GM23338 (cell line): ENCODE measurements at regions not wholly inside any gene's neighbourhood (a gene's known extent, or its start where the extent isn't known, plus 50 kb on each side); places are given as distances from the start of the nearest gene placed in this dataset.

ENCODE experiments used
- ATAC-seq: fragments of 200-7000 bp; cut with Tn5 transposase; 3 replicates; pipeline ENCODE4 v1.9.1; 2020
- DNase-seq: peaks from one replicate; pipeline ENCODE4 v3.0.0-alpha.2; 2015; ENCODE audit warnings: low spot score
- H2AFZ ChIP-seq: fragments of 200-600 bp; sonication (generic); 2 replicates; pipeline ENCODE4 v1.8.0; 2016; ENCODE audit warnings: antibody characterized with exemption, mild to moderate bottlenecking, moderate library complexity
- H3F3A ChIP-seq: fragments of 200-600 bp; sonication (generic); replicated peaks from 2 replicates; pipeline ENCODE4 v1.8.0; 2017; ENCODE audit warnings: antibody characterized with exemption, mixed run types, low read depth
- H3K27ac ChIP-seq: fragments of 200-600 bp; sonication (generic); 2 replicates; pipeline ENCODE4 v1.6.1; 2016; ENCODE audit warnings: low read depth
- H3K27me3 ChIP-seq: fragments of 200-600 bp; sonication (generic); 2 replicates; pipeline ENCODE4 v1.8.0; 2016; ENCODE audit warnings: mild to moderate bottlenecking, mixed run types, moderate library complexity; ENCODE audit not compliant: insufficient read depth
- H3K36me3 ChIP-seq: fragments of 200-600 bp; sonication (generic); 2 replicates; pipeline ENCODE4 v1.8.0; 2016; ENCODE audit warnings: mild to moderate bottlenecking; ENCODE audit not compliant: insufficient read depth
- H3K4me1 ChIP-seq: fragments of 200-600 bp; sonication (generic); 2 replicates; pipeline ENCODE4 v1.8.0; 2016; ENCODE audit warnings: mild to moderate bottlenecking, moderate library complexity; ENCODE audit not compliant: insufficient read depth
- H3K4me2 ChIP-seq: fragments of 200-600 bp; sonication (generic); 2 replicates; pipeline ENCODE4 v1.7.1; 2017; ENCODE audit warnings: mixed run types
- H3K4me3 ChIP-seq: fragments of 200-600 bp; sonication (generic); 2 replicates; pipeline ENCODE4 v1.6.1; 2016; ENCODE audit warnings: mixed run types
- H3K79me2 ChIP-seq: fragments of 200-600 bp; sonication (generic); replicated peaks from 2 replicates; pipeline ENCODE4 v1.8.0; 2017; ENCODE audit warnings: mild to moderate bottlenecking; ENCODE audit not compliant: insufficient read depth
- H3K9me2 ChIP-seq: fragments of 200-600 bp; sonication (generic); 2 replicates; pipeline ENCODE4 v1.8.0; 2017; ENCODE audit not compliant: insufficient read depth
- H4K20me1 ChIP-seq: fragments of 200-600 bp; sonication (generic); replicated peaks from 2 replicates; pipeline ENCODE4 v1.8.0; 2017; ENCODE audit warnings: mild to moderate bottlenecking; ENCODE audit not compliant: insufficient read depth
- H3K27ac Mint-ChIP-seq: 2 replicates; pipeline ENCODE4 v1.8.0; 2020; ENCODE audit warnings: inconsistent platforms, mild to moderate bottlenecking, moderate library complexity, mixed read lengths
- H3K27me3 Mint-ChIP-seq: 3 replicates; pipeline ENCODE4 v1.8.0; 2022; ENCODE audit warnings: low read depth, mild to moderate bottlenecking, moderate library complexity, mixed read lengths, inconsistent platforms; ENCODE audit not compliant: insufficient read depth, poor library complexity
- H3K36me3 Mint-ChIP-seq: 3 replicates; pipeline ENCODE4 v1.8.0; 2021; ENCODE audit warnings: low read depth, mild to moderate bottlenecking, inconsistent platforms, moderate library complexity, mixed read lengths
- H3K4me1 Mint-ChIP-seq: 3 replicates; pipeline ENCODE4 v1.8.0; 2020; ENCODE audit warnings: mild to moderate bottlenecking, inconsistent platforms, mixed read lengths
- H3K4me3 Mint-ChIP-seq: 3 replicates; pipeline ENCODE4 v1.8.0; 2021; ENCODE audit warnings: moderate library complexity, mild to moderate bottlenecking, inconsistent platforms, mixed read lengths
- H3K9me3 Mint-ChIP-seq: 3 replicates; pipeline ENCODE4 v1.8.0; 2020; ENCODE audit warnings: moderate library complexity, mild to moderate bottlenecking, inconsistent platforms, mixed read lengths
- CTCF ChIP-seq, 2 experiments: fragments of 200-600 bp in 1 of 2; sonication (generic) in 1 of 2; conservative IDR thresholded peaks; 2 replicates each; pipeline versions ENCODE4 v1.5.1 to v1.6.1; 2016 to 2017; ENCODE audit warnings: antibody characterized with exemption in 2 of 2, low read depth in 2 of 2, mild to moderate bottlenecking in 2 of 2, moderate library complexity in 1 of 2
- ETS1 ChIP-seq: IDR thresholded peaks from 2 replicates; pipeline ENCODE4 v1.6.1; 2016; ENCODE audit warnings: antibody characterized with exemption
- EZH2 ChIP-seq: fragments of 200-600 bp; sonication (generic); IDR thresholded peaks from one replicate; pipeline ENCODE4 v1.8.0; 2017; ENCODE audit warnings: antibody characterized with exemption, mild to moderate bottlenecking, low read depth; ENCODE audit not compliant: unreplicated experiment
- JUNB ChIP-seq: IDR thresholded peaks from one replicate; pipeline ENCODE4 v1.6.1; 2016; ENCODE audit warnings: antibody characterized with exemption; ENCODE audit not compliant: unreplicated experiment
- POLR2AphosphoS5 ChIP-seq: IDR thresholded peaks from 2 replicates; pipeline ENCODE4 v1.6.1; 2016; ENCODE audit warnings: antibody characterized with exemption, low read depth
- STAT1 ChIP-seq: IDR thresholded peaks from one replicate; pipeline ENCODE4 v1.6.1; 2016; ENCODE audit warnings: antibody characterized with exemption; ENCODE audit not compliant: unreplicated experiment
- ZNF114 ChIP-seq: fragments of 250-450 bp; sonication (Bioruptor Pico); IDR thresholded peaks from 2 replicates; pipeline ENCODE4 v1.5.0; 2020; ENCODE audit warnings: mild to moderate bottlenecking, moderate library complexity
- ZNF462 ChIP-seq: fragments of 250-450 bp; sonication (Bioruptor Pico); IDR thresholded peaks from 2 replicates; pipeline ENCODE4 v1.5.0; 2020; ENCODE audit warnings: mild to moderate bottlenecking, moderate library complexity

- TF ChIP-seq EZH2 (no peak), ZNF114 (no peak), CTCF (conservative IDR thresholded peaks at IDR 0.05; ENCODE audit: low read depth in 2 of 2) (no peak), JUNB (no peak)
Observed at GRCh38 chr6:23016696-23017095, 447.3 kb downstream of the HDGFL1 start (continued).

- H3K4me2 ChIP-seq: no peak overlapping the region
- Mint-ChIP-seq H3K9me3 (no peaks in the 10 kb centered on the region; the same call in 2 of the 3 replicates), H3K4me3 (no peak overlapping the region), H3K36me3 (no peaks in the 10 kb centered on the region), H3K27ac (no peak overlapping the region), H3K27me3 (peaks cover 1% of the 10 kb centered on the region), H3K4me1 (no peaks in the 10 kb centered on the region)
- no peak for DNase-seq
- no peak overlapping the region for H2AFZ ChIP-seq
- H3F3A ChIP-seq: no peaks in the 10 kb centered on the region
- no peaks in the 10 kb centered on the region for H3K4me1 ChIP-seq
- no peak for TF ChIP-seq STAT1
- TF ChIP-seq ETS1: no peak
- no peak for TF ChIP-seq POLR2AphosphoS5
- TF ChIP-seq ZNF462: no peak
- TF ChIP-seq JUNB: no peak
- ATAC-seq: no peak
- H3K4me3 ChIP-seq: no peak overlapping the region
- H3K36me3 ChIP-seq: no peaks in the 10 kb centered on the region
- H3K27me3 ChIP-seq: no peaks in the 10 kb centered on the region
- no peak overlapping the region for H3K27ac ChIP-seq
- no peaks in the 10 kb centered on the region for H3K79me2 ChIP-seq
- no peaks in the 10 kb centered on the region for H4K20me1 ChIP-seq
- H3K9me2 ChIP-seq: 0 out of 2 replicates have a peak, but pooled peaks cover 9% of the 10 kb centered on the region
Observed at GRCh38 chr6:23021487-23021886, 452.1 kb downstream of the HDGFL1 start.
